HEK293 (cell line): ENCODE measurements at regions not wholly inside any gene's neighbourhood (a gene's known extent, or its start where the extent isn't known, plus 50 kb on each side); places are given as distances from the start of the nearest gene placed in this dataset.

ENCODE experiments used
- BCL11A ChIP-seq: fragments of 450-650 bp; formaldehyde crosslinking; IDR thresholded peaks from 2 replicates; pipeline ENCODE4 v1.5.1; 2016; ENCODE audit warnings: low read depth, missing biosample characterization, missing genetic modification characterization
- CTCF ChIP-seq: fragments of 450-650 bp; formaldehyde crosslinking; IDR thresholded peaks from 2 replicates; pipeline ENCODE4 v1.5.1; 2016; ENCODE audit warnings: missing biosample characterization, missing genetic modification characterization
- HOXA7 ChIP-seq: sonication (generic); formaldehyde crosslinking; IDR thresholded peaks from 2 replicates; pipeline ENCODE4 v1.8.1; 2022; ENCODE audit warnings: missing genetic modification reagents, borderline replicate concordance
- ZEB2 ChIP-seq: fragments of 450-650 bp; formaldehyde crosslinking; IDR thresholded peaks from 2 replicates; pipeline ENCODE4 v1.5.1; 2016; ENCODE audit warnings: missing biosample characterization, missing genetic modification characterization
- ZNF23 ChIP-seq: fragments of 450-650 bp; formaldehyde crosslinking; IDR thresholded peaks from 2 replicates; pipeline ENCODE4 v1.5.1; 2016; ENCODE audit warnings: missing biosample characterization, missing genetic modification characterization, borderline replicate concordance
- ZNF266 ChIP-seq: fragments of 450-650 bp; formaldehyde crosslinking; IDR thresholded peaks from 2 replicates; pipeline ENCODE4 v1.5.1; 2016; ENCODE audit warnings: missing biosample characterization, missing genetic modification characterization, low read depth
- ZNF292 ChIP-seq: fragments of 450-650 bp; formaldehyde crosslinking; IDR thresholded peaks from 2 replicates; pipeline ENCODE4 v1.5.1; 2016; ENCODE audit warnings: low read depth, missing biosample characterization, missing genetic modification characterization, borderline replicate concordance
- ZNF324 ChIP-seq: fragments of 450-650 bp; formaldehyde crosslinking; IDR thresholded peaks from 2 replicates; pipeline ENCODE4 v1.5.1; 2016; ENCODE audit warnings: missing biosample characterization, missing genetic modification characterization
- ZNF670 ChIP-seq: fragments of 450-650 bp; formaldehyde crosslinking; IDR thresholded peaks from 2 replicates; pipeline ENCODE4 v1.5.1; 2016; ENCODE audit warnings: missing biosample characterization, missing genetic modification characterization, low read depth
- ZNF792 ChIP-seq: fragments of 450-650 bp; formaldehyde crosslinking; IDR thresholded peaks from 2 replicates; pipeline ENCODE4 v1.5.1; 2016; ENCODE audit warnings: missing biosample characterization, missing genetic modification characterization

- no peak for TF ChIP-seq CTCF (tag by site-specific recombination)
- no peak for TF ChIP-seq ZNF792 (tag by site-specific recombination)
- no peak for TF ChIP-seq HOXA7 (CRISPR knock-in tag)
- no peak for TF ChIP-seq ZNF23 (tag by site-specific recombination)
- no peak for TF ChIP-seq ZNF292
- no peak for TF ChIP-seq BCL11A (tag by site-specific recombination)
- TF ChIP-seq ZNF266 (tag by site-specific recombination): no peak
- no peak for TF ChIP-seq ZNF670 (tag by site-specific recombination)
- TF ChIP-seq ZEB2 (tag by site-specific recombination): no peak
- TF ChIP-seq ZNF324 (tag by site-specific recombination): no peak
These were observed 110.6 kb upstream of the GLI3 start for GRCh38 chr7:42347616-42348015.
